ENCODE measurements at regions not wholly inside any gene's neighbourhood (a gene's known extent, or its start where the extent isn't known, plus 50 kb on each side); places are given as distances from the start of the nearest gene placed in this dataset.

DNA sequence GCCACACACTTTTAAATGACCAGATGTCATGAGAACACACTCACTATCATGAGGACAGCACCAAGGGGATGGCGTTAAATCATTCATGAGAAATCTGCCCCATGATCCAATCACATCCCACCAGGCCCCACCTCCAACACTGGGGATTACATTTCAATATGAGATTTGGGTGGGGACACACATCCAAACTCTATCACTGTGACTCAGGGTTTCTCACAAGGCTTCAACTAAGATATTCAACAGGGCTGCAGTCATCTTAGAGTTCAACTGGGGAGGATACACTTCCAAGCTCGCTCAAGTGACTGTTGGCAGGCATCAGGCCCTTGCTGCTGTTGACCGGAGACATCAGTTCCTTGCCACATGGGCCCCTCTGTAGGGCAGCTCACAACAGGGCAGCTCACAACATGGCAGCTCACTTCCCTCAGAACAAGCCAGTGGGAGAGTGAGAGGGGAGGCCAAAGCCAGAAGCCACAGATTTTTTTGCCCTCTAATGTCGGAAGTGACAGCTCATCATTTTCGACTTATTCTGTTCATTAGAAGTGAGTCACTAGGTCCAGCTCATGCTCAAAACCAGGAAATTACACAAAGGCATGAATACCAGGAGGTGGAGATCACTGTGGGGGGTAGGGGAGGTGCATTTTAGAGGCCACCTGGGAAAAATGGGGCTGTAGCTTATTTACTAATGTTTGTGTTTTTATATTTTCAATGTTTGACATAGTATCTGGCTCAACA, 50.8 kb upstream of the PTHLH start:
- no peak overlapping the region for H3K4me3 ChIP-seq
- no peaks in the 10 kb centered on the region for H3K9me3 ChIP-seq
- no peaks in the 10 kb centered on the region for H3K4me1 ChIP-seq
- no peak overlapping the region for H3K27ac ChIP-seq
- 95 to 98% methylated on average over 4 to 5 of the region's 5 CpGs for WGBS, 2 donors
- TF ChIP-seq, protein P1, sequence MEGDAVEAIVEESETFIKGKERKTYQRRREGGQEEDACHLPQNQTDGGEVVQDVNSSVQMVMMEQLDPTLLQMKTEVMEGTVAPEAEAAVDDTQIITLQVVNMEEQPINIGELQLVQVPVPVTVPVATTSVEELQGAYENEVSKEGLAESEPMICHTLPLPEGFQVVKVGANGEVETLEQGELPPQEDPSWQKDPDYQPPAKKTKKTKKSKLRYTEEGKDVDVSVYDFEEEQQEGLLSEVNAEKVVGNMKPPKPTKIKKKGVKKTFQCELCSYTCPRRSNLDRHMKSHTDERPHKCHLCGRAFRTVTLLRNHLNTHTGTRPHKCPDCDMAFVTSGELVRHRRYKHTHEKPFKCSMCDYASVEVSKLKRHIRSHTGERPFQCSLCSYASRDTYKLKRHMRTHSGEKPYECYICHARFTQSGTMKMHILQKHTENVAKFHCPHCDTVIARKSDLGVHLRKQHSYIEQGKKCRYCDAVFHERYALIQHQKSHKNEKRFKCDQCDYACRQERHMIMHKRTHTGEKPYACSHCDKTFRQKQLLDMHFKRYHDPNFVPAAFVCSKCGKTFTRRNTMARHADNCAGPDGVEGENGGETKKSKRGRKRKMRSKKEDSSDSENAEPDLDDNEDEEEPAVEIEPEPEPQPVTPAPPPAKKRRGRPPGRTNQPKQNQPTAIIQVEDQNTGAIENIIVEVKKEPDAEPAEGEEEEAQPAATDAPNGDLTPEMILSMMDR (IDR thresholded peaks at IDR 0.05) = no peak
- TF ChIP-seq POLR2A (IDR thresholded peaks at IDR 0.05) = no peak
- intact Hi-C loops (cut with DNase I; ENCODE audit: low total_unique reads) = no loop called here
- no peaks in the 10 kb centered on the region for H3K27me3 ChIP-seq
- no peaks in the 10 kb centered on the region for H3K36me3 ChIP-seq (ENCODE audit: low read depth, missing control alignments)
- no peak for DNase-seq

DNA sequence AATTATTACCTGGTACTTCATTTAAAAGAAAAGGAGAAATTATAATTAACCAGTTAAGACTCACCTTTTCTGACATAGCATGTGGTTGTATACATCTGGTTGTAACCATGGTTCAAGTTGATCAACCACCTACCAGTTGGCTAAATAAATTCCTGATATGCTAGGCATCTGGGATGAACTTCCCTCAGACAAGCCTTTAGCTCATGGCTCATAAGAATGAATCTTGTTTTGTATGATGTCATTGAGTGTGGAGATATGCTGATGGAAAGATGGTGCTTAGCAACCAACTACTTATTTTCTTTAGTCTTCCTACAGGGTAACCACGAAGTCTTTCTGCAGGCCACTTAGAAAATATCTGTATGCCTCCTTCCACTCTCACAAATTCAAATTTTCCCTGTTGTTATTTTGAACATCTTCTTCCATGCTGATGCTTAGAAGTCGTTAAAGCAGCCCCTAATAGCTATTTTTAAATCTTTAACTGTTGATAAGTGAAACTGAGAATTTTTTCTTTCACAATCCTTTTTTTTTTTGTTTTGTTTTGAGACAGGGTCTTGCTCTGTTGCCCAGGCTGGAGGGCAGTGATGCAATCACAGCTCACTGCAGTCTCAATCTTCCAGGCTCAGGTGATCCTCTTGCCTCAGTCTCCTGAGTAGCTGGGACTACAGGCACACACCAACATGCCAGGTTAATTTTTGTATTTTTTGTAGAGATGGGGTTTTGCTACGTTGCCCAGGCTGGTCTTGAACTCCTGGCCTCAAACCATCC, 51.9 kb upstream of the PTHLH start:
- no peak for DNase-seq

DNA sequence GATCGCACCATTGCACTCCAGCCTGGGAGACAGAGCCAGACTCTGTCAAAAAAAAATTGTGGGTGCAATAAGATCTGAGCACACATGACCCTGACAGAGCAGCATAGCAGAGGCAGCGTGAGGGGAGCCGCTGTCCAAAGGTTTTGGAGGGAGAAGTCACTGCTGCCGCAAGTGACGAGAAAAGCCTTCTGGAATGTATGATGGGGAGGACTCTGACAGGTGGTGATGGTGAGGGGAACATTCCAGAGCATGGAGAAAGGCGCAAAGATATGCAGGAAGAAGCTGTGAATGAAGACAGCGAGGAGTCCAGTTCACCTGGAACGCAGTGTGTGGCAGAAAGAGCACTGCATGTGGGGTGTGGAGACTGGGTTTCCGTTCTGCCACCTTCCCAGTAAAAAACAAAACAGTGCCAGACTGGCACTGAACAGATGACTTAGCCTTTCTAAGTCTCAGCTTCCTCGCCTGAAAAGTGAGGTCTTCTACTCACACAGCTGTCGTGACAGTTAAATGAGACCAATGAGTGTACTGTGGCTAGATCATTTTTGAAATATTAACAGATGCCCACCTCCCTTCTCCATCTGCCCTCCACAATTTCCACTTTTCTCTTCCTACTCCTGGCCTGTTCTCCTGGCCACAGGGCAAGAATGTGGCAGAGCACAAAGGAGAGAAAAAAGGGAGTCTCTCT, 53.4 kb upstream of the PTHLH start:
- Histone ChIP-seq H3K27ac (no peak overlapping the region), H3K4me1 (no peaks in the 10 kb centered on the region), H3K36me3 (ENCODE audit: low read depth, missing control alignments) (no peaks in the 10 kb centered on the region), H3K4me3 (no peak overlapping the region), H3K9me3 (no peaks in the 10 kb centered on the region), H3K27me3 (no peaks in the 10 kb centered on the region)
- TF ChIP-seq, protein P1 (IDR thresholded peaks at IDR 0.05) = no peak
- TF ChIP-seq POLR2A (IDR thresholded peaks at IDR 0.05) = no peak
- DNase-seq = no peak
- 95 to 96% methylated on average over 11 of the region's 11 CpGs for WGBS, 2 donors
- intact Hi-C loops (cut with DNase I; ENCODE audit: low total_unique reads) = no loop called here

More for the DNA sequence above, 51.9 kb upstream of the PTHLH start:
- Histone ChIP-seq H3K9me3 (no peaks in the 10 kb centered on the region), H3K4me1 (no peaks in the 10 kb centered on the region), H3K27me3 (no peaks in the 10 kb centered on the region), H3K27ac (no peak overlapping the region), H3K4me3 (no peak overlapping the region), H3K36me3 (ENCODE audit: low read depth, missing control alignments) (no peaks in the 10 kb centered on the region)
- WGBS, 2 donors = 81 to 83% methylated on average over 3 of the region's 3 CpGs
- TF ChIP-seq, protein P1 (IDR thresholded peaks at IDR 0.05) = no peak
- no peak for TF ChIP-seq POLR2A (IDR thresholded peaks at IDR 0.05)
- intact Hi-C loops (cut with DNase I; ENCODE audit: low total_unique reads) = no loop called here

DNA sequence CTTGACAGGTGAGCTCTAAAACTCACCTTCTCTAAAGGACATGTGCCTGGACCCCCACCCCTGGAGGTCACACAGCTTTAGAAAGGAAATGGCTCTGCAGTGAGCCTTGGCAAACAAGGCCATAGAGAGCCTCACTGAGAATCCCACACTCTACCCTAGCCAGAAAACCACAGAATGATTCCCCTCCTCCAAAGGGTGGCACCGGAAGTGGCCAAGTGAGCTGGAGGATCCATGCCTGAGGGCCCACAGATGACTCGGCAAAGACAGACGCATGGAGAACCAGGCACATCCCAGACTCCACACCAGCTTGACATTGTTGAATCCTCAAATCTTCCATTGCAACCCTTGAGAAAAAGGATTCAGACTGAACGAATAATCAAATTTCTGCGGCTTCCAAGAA, 54.2 kb upstream of the PTHLH start:
- DNase-seq = no peak
- H3K4me3 ChIP-seq = no peak overlapping the region
- WGBS, 2 donors = 90 to 94% methylated on average over 5 of the region's 5 CpGs
- no peaks in the 10 kb centered on the region for H3K9me3 ChIP-seq
- H3K27me3 ChIP-seq = no peaks in the 10 kb centered on the region
- TF ChIP-seq, protein P1 (IDR thresholded peaks at IDR 0.05) = no peak
- no peak for TF ChIP-seq POLR2A (IDR thresholded peaks at IDR 0.05)
- no peaks in the 10 kb centered on the region for H3K4me1 ChIP-seq
- intact Hi-C loops (cut with DNase I; ENCODE audit: low total_unique reads) = no loop called here
- H3K36me3 ChIP-seq (ENCODE audit: low read depth, missing control alignments) = no peaks in the 10 kb centered on the region
- H3K27ac ChIP-seq = no peak overlapping the region

All from testis (tissue), 2 donors.